Upper lobe of right lung (tissue), 1 donor: ENCODE measurements at regions not wholly inside any gene's neighbourhood (a gene's known extent, or its start where the extent isn't known, plus 50 kb on each side); places are given as distances from the start of the nearest gene placed in this dataset.

Source experiments
- ATAC-seq: fragments of 200-7000 bp; cut with Tn5 transposase; one replicate; pipeline ENCODE4 v1.9.1; 2020; ENCODE audit warnings: mild to moderate bottlenecking, moderate library complexity
- DNase-seq: peaks from one replicate; pipeline ENCODE4 v3.0.0-alpha.2; 2020
- H3K27ac ChIP-seq: fragments of 200-600 bp; one replicate; pipeline ENCODE4 v1.8.0; 2022
- H3K27me3 ChIP-seq: fragments of 200-600 bp; one replicate; pipeline ENCODE4 v1.8.0; 2022; ENCODE audit warnings: mild to moderate bottlenecking
- H3K36me3 ChIP-seq: fragments of 200-600 bp; one replicate; pipeline ENCODE4 v1.8.0; 2022
- H3K4me1 ChIP-seq: fragments of 200-600 bp; one replicate; pipeline ENCODE4 v1.8.0; 2022
- H3K4me3 ChIP-seq: fragments of 200-600 bp; one replicate; pipeline ENCODE4 v1.8.0; 2022; ENCODE audit warnings: mild to moderate bottlenecking
- H3K9me3 ChIP-seq: fragments of 200-600 bp; one replicate; pipeline ENCODE4 v1.8.0; 2022
- CTCF ChIP-seq: fragments of 200-600 bp; IDR thresholded peaks from one replicate; pipeline ENCODE4 v1.8.0; 2022; ENCODE audit warnings: antibody characterized with exemption
- intact Hi-C: fragments of 100-400 bp; cut with DNase I; formaldehyde crosslinking; loops from one replicate; pipeline ENCODE4 v1.11.0; 2022
- donor health status: DM: no; HTN: yes; CAD: no; lungs with severe emphysema.

GRCh38 chr9:103913899-103914298 lies 180.2 kb upstream of the SMC2 start:
- intact Hi-C loops: no loop called here
- H3K27ac ChIP-seq: no peak overlapping the region

GRCh38 chr9:103919605-103920209 lies 174.4 kb upstream of the SMC2 start:
- intact Hi-C loops: no loop called here
- DNase-seq: no peak
- Histone ChIP-seq H3K9me3 (no peaks in the 10 kb centered on the region), H3K4me3 (no peak overlapping the region), H3K36me3 (no peaks in the 10 kb centered on the region), H3K27ac (no peak overlapping the region), H3K27me3 (no peaks in the 10 kb centered on the region), H3K4me1 (no peaks in the 10 kb centered on the region)
- no peak for TF ChIP-seq CTCF
- no peak for ATAC-seq

More at GRCh38 chr9:103913899-103914298, 180.2 kb upstream of the SMC2 start:
- no peak for TF ChIP-seq CTCF
- H3K9me3 ChIP-seq: no peaks in the 10 kb centered on the region
- no peaks in the 10 kb centered on the region for H3K27me3 ChIP-seq
- H3K4me1 ChIP-seq: no peaks in the 10 kb centered on the region
- H3K36me3 ChIP-seq: no peaks in the 10 kb centered on the region
- ATAC-seq (no peak), DNase-seq (no peak)
- no peak overlapping the region for H3K4me3 ChIP-seq

- H3K9me3 ChIP-seq: no peaks in the 10 kb centered on the region
- H3K27me3 ChIP-seq: no peaks in the 10 kb centered on the region
- DNase-seq: no peak
- intact Hi-C loops: no loop called here
- TF ChIP-seq CTCF: no peak
- no peaks in the 10 kb centered on the region for H3K36me3 ChIP-seq
- no peak overlapping the region for H3K27ac ChIP-seq
- H3K4me3 ChIP-seq: no peak overlapping the region
- ATAC-seq: no peak
- no peaks in the 10 kb centered on the region for H3K4me1 ChIP-seq
Observed at GRCh38 chr9:103928442-103928841, 165.7 kb upstream of the SMC2 start.

- DNase-seq (no peak), ATAC-seq (no peak)
- TF ChIP-seq CTCF: no peak
- Histone ChIP-seq H3K27ac (no peak overlapping the region), H3K9me3 (no peaks in the 10 kb centered on the region), H3K27me3 (no peaks in the 10 kb centered on the region), H3K36me3 (no peaks in the 10 kb centered on the region), H3K4me1 (no peaks in the 10 kb centered on the region), H3K4me3 (no peak overlapping the region)
- intact Hi-C loops: no loop called here
Observed at GRCh38 chr9:103941104-103941503, 153.0 kb upstream of the SMC2 start.

- intact Hi-C loops: no loop called here
- no peak for TF ChIP-seq CTCF
- no peaks in the 10 kb centered on the region for H3K9me3 ChIP-seq
Observed at GRCh38 chr9:103942200-103942599, 151.9 kb upstream of the SMC2 start.

GRCh38 chr9:103942651-103943050 lies 151.5 kb upstream of the SMC2 start:
- Histone ChIP-seq H3K4me1 (no peaks in the 10 kb centered on the region), H3K4me3 (no peak overlapping the region), H3K27me3 (no peaks in the 10 kb centered on the region), H3K9me3 (no peaks in the 10 kb centered on the region), H3K27ac (no peak overlapping the region), H3K36me3 (no peaks in the 10 kb centered on the region)
- intact Hi-C loops: no loop called here
- ATAC-seq (no peak), DNase-seq (no peak)
- TF ChIP-seq CTCF: no peak

More at GRCh38 chr9:103942200-103942599, 151.9 kb upstream of the SMC2 start:
- no peaks in the 10 kb centered on the region for H3K4me1 ChIP-seq
- H3K36me3 ChIP-seq: no peaks in the 10 kb centered on the region
- no peak overlapping the region for H3K27ac ChIP-seq
- H3K27me3 ChIP-seq: no peaks in the 10 kb centered on the region
- no peak overlapping the region for H3K4me3 ChIP-seq
- no peak for DNase-seq
- ATAC-seq: no peak
